NOMO-1 treated with dmso at 0.1 percent for 144 hours (cell line): ENCODE measurements at regions not wholly inside any gene's neighbourhood (a gene's known extent, or its start where the extent isn't known, plus 50 kb on each side); places are given as distances from the start of the nearest gene placed in this dataset.

Source experiments
- DNase-seq: peaks from one replicate; lab custom pipeline; 2025; ENCODE audit not compliant: unreplicated experiment; lab: John Stamatoyannopoulos, UW

DNA sequence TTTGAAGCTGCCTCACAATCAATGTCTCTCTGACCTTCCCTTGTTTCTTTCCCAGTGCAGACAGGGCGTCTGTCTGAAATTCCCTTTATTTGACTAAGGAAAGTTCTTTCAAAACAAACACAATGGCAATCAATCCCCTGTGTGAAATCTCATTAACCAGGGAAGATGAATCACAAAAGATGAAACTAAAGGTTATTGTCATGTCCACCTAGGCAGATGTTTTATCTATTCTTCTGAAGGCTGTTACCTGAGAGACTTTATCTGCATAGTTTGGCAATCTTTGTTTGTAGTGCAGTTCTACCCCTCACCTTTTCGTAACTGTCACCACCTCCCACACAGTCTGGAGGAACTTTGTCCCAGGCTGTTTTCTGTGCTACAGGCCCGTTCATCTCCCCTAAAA is 217.5 kb upstream of the RIOK2 start:
- DNase-seq = no peak

DNA sequence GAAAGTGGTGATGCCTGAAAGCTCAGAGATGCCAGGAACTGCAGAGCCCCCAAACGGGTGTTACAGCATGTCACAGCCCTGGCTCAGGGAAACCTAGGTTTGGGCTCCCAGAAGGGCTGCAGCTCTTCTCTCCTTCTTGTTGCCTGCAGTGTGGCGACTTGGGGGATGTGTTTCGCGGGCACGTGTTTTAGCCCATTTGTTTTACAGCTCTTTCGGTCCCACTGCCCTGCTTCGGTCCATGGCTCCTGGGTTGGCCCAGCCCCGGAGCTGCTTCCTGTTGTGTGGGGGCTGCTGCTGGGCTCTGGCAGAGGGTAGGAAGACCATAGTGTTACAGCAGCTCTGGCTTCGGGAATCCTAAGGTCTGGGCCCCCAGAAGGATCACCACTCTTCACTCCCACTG is 222.9 kb upstream of the RIOK2 start:
- no peak for DNase-seq

DNA sequence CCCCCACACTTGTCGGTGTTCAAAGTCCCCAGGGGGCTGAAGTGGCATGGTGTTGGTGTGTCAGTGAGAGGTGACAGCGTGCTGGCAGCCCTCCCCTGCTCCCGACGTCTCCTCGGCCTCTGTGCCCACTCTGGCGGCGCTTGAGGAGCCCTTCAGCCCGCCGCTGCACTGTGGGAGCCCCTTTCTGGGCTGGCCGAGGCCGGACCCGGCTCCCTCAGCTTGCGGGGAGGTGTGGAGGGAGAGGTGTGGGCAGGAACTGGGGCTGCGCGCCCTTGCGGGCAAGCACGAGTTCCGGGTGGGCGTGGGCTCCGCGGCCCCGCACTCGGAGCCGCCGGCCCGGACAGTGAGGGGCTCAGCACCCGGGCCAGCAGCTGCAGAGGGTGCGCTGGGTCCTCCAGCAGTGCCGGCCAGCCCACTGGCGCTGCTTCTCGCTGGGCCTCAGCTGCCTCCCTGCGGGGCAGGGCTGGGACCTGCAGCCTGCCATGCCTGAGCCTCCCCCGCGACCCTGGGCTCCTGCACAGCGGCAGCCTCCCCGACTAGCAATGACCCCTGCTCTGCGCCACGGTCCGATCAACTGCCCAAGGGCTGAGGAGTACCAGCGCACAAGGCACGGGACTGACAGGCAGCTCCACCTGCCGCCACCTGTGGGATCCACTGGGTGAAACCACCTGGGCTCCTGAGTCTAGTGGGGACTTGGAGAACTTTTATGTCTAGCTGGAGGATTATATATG is 224.1 kb upstream of the RIOK2 start:
- DNase-seq = no peak

DNA sequence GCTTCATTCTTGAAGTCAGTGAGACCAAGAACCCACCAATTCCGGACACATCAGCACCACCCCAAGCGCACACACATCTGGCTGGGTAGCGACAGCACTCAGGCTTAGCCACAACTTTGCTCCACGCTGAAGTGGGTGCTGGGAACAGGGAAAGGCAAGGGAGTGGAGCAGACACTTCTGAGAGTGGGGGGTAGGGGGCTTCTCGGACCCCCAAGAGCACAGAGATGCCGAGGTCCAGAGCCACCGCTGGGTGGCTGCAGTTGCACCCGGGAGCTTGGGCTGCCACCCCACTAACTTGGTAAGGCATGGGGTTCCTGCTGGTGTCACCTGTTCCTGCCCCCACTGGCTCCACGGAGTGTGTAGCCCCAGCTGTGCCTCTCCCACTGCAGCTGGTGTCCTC is 225.3 kb upstream of the RIOK2 start:
- DNase-seq = no peak

DNA sequence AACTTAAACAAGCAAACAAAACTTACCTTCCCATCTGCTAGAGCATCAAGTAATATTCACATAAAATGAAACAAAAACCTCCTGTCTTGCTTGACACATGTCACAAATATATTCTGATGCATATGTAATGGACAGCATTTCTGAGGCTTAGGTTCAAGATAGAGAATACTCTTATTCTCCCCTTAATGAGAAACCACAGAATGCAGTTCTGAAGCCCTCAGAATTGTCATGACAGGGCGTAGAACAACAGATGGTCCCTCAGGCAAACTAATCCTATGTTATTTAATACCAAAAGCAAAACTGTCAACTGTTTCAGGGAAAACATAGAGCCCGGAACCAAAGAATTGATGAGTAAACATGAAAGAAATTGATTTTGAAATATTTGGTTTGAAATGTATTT is 229.9 kb upstream of the RIOK2 start:
- no peak for DNase-seq

DNA sequence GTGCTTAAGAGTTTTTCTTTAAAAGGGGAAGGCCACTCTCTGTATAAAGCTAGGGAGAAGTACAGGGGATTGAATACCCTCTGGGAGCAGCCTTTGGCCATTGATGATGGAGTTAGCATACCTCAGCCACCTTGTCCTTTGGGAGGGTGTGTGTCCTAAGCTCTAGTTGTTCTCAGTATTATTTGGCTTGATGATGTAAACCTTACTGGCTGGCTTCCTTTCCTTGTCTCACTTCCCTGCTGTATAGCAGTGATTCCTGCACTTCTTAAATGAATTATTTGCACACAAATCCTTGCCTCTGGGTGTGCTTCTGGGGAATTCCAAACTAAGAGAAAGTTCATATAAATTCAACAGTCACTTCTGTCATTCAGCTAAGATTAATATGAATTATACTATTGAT is 234.9 kb upstream of the RIOK2 start:
- DNase-seq = no peak

DNA sequence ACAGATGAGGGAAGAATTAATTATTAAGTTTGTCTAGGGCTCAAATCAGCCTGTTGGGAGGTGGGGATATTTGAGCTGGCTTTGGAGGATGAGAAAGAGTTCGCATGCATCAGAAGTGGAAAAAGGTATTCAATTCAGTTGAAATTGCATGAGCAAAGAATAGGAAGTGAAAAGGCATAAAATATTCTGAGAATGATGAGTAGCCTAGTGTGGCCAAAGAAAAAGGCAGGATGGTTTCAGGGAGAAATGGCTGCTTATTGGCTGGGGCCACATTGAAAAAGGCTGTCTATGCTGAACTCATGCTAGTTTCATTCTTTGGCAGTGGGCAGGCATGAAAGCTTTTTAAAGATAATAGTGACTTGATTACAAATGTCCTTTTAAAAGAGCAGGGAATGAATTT is 235.4 kb upstream of the RIOK2 start:
- DNase-seq = no peak

DNA sequence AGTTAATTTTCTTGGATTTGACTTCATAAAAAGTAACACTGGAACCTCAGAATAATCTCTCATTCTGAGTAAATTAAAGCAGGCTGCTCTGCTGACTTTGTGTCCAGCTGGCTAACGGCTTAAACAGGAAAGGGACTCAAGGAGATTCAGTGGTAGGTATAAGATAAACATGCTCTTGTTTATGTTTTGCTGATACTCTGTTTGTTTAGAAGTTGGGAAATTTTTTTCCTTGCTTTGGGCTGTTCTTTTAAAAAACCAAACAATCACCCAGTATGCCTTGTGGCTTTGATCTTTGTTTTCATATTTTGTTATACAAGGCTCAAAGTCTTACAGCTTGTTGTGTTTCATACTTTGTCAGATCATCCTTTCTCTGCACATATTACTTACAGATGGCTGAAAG is 237.6 kb upstream of the RIOK2 start:
- no peak for DNase-seq

DNA sequence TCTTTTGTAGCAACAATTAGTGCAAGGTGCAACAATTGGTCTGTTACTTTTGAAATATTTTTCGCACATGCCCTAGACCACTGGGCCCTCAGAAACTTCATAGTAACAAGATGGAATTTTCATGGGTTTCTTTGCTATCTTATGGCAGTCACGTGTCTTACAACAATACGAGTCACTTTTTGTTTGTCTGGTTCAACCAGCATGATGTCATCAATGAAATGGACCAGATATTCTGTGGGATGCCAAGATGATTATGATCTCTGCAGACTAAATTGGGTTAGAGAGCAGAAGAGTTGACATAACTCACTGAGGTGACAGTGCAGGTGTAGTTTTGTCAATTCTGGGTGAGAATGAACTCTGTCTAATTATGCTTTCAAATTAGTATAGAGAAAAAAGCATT is 239.6 kb upstream of the RIOK2 start:
- DNase-seq = no peak

DNA sequence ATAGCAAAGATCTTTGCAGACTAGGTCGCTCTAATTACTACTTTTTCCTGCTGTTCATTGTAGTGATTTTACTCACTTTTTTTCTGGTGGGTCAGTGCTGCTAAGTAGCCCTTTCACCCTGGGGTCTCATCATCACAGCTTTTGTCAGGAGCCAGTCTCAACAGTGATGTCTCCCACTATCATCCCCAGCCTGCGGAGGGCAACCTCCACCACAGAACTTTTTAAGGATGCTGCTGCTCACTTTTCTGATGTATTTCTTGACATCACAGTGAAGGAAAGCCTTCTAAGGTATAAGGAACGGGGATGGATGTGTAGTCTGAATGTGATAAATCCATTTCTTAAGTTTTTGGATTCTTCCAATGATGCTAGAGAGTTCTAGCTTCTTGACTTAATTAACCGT is 242.5 kb upstream of the RIOK2 start:
- no peak for DNase-seq

DNA sequence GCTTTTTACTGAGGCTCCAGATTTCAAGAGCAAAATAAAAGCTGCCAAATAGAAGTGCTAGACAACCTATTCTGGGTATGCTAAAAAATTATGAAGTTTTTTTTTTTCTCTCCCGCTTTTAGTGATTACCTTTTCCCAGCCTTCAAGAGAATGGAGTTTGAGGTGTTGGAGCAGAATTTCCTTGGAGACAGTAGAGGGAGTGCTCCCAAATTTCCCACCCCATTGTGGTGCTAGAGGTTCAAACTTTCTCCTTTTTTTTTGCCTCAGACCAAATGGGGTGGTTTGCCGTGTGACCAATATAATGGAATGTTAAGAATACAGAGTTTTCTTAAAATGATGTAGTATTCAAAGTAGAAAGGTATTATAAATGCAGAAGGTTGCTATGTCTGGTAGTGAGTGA is 244.2 kb upstream of the RIOK2 start:
- DNase-seq = no peak

DNA sequence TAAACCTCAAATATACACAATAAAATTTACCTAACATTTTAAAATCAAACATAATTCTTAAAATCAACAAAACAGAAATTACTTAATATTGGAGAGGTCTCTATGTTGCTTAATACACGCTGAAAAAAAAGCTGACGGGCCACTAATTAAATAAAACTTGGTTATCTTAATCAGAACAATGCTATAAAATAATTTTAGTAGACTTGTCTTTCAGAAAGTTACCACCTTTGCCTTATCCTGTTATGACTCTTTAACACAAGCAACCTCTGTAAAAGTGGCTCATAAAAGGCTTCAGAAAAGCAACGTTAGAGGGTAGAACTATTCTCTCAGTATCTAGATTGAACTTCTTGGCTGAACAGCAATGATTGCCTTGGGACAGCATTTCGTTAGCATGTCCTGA is 251.0 kb upstream of the RIOK2 start:
- no peak for DNase-seq

DNA sequence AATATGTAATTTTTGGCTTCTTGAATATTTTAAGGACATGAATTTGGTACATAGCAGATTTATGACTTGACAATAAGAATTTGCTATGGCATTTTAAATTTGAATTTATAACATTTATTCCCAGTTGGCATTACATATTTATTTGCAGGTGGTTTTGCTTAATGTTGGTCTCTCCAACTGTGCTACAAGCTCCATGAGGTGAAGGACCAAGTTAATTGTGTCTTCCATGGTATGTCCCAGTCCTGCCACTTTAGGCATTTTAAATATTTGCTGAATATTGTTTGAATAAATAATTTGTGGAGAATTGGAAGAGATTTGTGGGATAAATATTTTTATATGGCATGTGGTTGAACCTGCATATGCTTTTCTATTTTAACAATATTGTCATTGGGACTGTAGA is 253.4 kb upstream of the RIOK2 start:
- no peak for DNase-seq

DNA sequence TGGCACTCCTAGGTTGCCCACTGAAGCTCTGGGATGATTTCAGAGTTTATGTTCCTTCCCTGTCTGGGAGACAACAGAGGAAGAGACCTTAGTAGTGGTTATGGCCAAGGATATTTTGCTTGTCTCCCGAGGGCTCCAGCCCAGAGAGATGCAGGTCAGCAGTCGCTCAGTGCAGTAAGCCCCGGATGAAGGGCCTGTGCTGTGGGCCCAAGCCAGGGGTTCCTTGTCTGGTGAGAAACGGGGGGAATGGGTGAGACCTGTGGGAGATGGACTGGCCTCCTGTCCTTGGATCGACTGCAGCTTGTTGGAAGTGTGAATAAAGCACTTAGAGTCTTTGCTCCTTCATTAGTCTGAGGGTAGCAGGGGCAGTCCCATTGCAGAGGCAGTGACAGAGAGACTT is 260.7 kb upstream of the RIOK2 start:
- no peak for DNase-seq

DNA sequence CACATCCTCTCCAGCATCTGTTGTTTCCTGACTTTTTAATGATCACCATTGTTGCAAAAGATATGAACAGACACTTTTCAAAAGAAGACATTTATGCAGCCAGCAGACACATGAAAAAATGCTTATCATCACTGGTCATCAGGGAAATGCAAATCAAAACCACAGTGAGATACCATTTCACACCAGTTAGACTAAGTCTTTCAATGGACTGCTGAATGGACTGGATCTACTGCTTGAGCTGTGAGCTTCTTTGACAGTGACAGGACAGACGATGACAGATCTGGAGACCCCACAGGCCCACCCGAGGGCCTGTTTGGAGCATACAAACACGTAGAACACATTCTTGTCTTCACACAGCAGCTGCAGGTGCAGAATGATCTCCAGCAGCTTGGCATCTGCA is 266.1 kb upstream of the RIOK2 start:
- DNase-seq = no peak

DNA sequence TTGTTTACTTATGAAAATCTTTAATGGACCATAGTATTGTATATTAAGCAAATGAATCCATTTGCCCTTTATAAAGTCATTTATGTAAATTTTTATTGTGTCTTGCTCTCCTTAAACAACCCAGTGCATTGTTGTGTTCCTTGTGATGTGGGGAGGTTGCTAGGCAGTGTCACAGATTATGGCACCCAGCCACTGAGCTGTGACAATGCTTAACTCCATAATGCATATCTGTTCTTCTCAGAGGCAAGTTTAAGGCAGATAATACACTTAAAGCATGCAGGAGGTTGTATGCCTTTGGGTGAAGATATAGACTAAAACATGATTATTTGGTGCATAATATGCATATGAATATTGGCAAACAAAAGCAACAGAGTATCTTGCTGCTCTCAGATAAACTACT is 269.6 kb upstream of the RIOK2 start:
- no peak for DNase-seq

DNA sequence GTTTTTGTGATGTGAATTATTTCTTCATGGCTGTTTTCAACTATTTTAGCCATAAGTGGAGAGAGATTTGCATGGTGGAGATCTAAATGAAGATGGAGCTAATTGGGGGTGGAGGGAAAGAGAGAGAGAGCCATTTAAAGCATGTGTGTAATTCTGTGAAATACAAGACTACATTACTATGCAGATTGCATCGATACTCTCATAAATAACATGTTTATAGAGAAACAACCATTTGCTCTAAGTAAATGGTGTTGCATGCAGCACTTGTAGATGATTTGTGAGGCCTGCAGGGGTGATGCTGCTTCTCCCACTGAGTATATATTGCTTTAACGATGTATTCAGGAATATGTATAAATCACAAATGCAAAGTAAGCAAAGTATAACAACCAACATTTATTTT is 270.2 kb upstream of the RIOK2 start:
- DNase-seq = no peak

DNA sequence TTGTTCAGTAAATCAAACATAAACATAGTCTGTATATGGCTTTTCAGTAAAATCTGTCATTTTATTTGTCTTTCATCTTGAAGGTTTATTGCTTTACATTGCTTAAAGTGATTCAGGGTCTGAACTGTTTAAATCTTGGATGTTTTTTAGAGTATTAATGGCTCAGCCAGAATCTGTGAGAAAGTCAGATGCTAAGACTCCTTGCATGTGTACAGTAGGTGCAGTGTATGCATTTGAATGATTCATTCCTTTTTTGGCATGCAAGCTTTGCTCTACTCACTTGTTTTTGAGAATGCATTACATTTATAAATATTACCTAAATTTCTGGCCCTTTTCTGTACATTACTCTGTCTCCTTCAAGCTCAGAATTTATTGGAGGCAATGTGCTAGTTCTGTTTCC is 271.0 kb upstream of the RIOK2 start:
- DNase-seq = no peak

DNA sequence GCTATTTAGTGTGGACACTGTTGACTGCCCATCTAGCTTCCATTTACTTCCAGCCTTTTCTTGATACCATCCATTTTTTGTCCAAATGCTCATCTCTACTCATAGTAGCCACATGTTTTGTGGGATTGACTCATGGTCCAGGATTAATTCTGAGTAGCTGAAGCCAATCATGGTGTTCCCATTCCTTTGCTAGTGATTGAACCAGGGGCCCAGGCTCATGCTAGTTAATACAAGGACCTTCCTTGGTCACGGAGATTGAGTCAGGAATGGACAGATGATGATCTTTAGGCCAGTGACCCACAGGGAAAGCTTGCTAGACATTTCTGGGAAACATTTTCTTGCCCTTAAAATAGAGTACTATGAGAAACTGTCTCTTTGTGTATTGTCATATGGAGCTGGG is 272.9 kb upstream of the RIOK2 start:
- no peak for DNase-seq

DNA sequence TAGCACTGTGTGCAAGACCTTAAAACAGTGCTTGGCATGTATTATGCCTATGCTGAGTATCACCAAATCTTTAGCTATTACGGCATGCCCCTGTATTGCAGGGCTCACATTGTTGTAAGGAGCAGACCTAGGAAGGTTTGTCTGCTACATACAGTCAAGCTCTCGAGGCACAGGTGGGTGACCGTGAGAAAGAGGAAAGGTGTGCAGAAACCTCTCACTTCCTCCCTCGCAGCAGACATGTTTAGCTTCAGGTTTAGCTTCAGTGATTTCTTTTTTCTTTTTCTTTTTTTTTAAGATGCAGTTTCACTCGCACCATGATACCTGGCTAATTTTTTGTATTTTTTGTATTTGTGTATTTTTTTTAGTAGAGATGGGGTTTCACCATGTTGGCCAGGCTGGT is 275.8 kb upstream of the RIOK2 start:
- DNase-seq = no peak

DNA sequence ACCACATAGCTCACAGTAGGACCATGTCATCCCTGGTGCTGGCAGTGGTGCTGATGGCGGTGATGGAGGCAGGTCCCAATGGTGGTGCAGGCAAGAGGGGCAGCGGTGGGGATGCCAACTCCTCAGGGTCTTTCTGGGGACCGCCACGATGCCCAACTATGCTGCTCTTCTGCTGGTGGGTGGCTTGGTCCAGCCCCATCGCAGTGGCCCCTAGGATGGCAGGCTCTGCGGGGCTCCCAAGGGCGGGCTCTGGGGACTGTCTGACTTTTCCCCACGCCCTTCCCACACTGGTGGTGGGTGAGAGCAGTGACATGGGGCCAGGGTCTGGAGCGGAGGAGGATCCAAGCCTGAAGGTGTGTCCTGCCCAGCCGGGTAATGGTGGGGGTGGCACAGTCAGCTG is 288.9 kb upstream of the RIOK2 start:
- DNase-seq = no peak

DNA sequence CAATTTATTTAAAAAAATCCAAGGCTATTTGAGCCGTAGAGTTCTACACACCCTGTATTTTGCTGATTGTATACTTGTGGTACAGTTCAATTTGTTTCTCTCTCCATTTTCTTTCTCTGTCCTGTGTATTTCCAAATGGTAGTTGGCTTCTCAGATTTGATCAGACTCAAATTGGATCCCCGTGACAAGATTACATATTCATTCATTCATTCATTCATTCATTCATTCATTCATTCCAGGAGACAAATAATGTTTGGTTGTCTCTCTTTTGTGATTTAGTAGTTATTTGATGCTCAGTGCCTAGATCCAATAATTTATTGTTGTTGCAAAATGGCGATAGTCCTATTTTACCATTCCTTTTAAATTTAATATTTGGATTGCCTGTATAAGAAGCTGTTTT is 292.8 kb upstream of the RIOK2 start:
- DNase-seq = no peak

DNA sequence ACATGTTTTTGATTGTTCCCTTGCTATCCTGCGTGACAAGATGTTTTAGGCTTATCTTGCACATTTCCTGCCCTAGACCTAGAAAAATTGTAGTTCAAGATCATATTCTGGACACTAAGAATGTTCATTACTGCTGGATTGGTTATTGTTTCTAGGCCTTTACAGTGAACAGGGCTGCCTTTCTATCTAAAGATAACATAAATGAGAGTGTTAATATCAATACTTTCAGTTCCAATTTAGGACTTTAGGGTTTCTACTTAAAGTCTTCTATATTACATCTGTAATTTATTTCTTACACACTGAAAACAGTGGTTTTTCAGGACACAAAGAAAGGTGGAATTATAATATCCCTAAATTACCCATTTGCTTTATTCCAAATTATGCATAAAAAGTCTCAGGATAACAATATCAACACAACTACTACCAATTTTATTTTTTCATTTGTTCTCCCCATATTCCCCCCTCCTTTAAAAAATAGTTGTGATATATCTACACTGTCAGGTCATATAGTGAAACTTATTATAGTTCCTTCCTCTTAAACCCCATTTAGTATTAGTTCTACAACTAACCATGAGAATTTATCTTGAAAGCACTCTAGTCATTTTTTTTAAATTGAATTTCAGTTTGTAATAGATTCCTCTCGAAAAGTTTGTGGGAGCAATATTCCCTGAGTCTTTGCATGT is 293.9 kb upstream of the RIOK2 start:
- no peak for DNase-seq
